ENCODE measurements at regions not wholly inside any gene's neighbourhood (a gene's known extent, or its start where the extent isn't known, plus 50 kb on each side); places are given as distances from the start of the nearest gene placed in this dataset.

GRCh38 chrX:116607776-116608175 is 145.0 kb upstream of the CT83 start:
- TF ChIP-seq POLR2A (IDR thresholded peaks at IDR 0.05) (no peak), CTCF (IDR thresholded peaks at IDR 0.05) (no peak)
